Colonic mucosa (tissue), 4 donors: ENCODE measurements at regions not wholly inside any gene's neighbourhood (a gene's known extent, or its start where the extent isn't known, plus 50 kb on each side); places are given as distances from the start of the nearest gene placed in this dataset.
A peak's percentile ranks its signal among the peaks of the same experiment; 100 is the strongest.

Experiments used
- DNase-seq: peaks from one replicate; pipeline ENCODE4 v3.0.0-alpha.2; 2020
- H3K27ac ChIP-seq: fragments of 200-600 bp; one replicate; pipeline ENCODE4 v1.8.0; 2021
- H3K27me3 ChIP-seq: fragments of 200-600 bp; one replicate; pipeline ENCODE4 v1.8.0; 2021
- H3K36me3 ChIP-seq: fragments of 200-600 bp; one replicate; pipeline ENCODE4 v1.8.0; 2021
- H3K4me1 ChIP-seq: fragments of 200-600 bp; one replicate; pipeline ENCODE4 v1.8.0; 2021; ENCODE audit warnings: mild to moderate bottlenecking
- H3K4me3 ChIP-seq: fragments of 200-600 bp; one replicate; pipeline ENCODE4 v1.8.0; 2021
- H3K9ac ChIP-seq, 2 donors: one replicate each; pipeline ENCODE4 v1.7.0; 2013; ENCODE audit warnings: control low read depth in 2 of 2, low read depth in 2 of 2, low read length in 2 of 2
- H3K9me3 ChIP-seq: fragments of 200-600 bp; one replicate; pipeline ENCODE4 v1.8.0; 2021
- intact Hi-C: fragments of 100-400 bp; cut with DNase I; formaldehyde crosslinking; loops from one replicate; pipeline ENCODE4 v1.14.1; 2022
- TF ChIP-seq, protein P1 (sequence below): fragments of 200-600 bp; IDR thresholded peaks from one replicate; pipeline ENCODE4 v1.8.0; 2022; ENCODE audit warnings: antibody characterized with exemption, mild to moderate bottlenecking
- donor health status: healthy.
- donor health status: DM: no; HTN: no; CAD: no.
- donor health status: DM: no; HTN: no; CAD: no.

DNA sequence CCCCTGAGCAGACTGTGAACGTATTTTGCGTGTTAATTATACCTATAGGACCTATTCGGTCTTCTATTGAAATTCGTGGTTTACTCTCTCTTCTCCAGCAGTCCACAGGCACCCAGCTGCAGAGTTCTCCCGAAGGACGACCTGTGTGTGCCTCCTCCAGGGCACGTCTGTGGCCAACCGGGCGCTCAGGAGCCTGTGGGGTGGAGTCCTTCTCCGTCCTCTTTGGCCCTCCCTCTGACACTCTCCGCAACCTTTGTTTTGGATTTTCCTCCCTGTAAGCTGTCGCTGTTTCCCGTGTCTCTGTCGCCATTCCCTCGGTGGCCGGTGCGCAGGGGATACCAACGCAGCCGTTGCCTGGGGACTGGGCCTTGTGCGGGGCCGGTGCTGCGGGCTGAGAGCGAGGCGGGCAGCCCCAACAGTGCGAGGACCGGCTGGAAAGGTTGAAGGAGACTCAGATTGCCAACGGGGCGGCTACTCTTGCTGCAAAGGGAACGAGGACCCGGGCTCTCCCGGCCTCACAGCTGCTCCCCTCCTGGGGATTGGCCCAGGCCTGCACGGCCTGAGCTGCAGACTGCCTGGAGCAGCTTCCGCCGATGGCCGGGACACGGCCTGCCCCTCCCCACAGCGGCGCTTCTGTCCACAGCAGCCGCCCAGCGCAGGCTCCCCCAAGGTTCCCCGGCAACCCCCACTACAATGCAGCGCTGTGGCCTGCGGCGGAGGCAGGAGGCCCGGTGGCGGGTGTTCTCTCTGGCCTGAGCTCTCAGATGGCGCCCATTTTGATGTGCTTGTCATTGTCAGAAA, 221.0 kb downstream of the MTX2 start:
- Histone ChIP-seq H3K4me3 (no peak overlapping the region), H3K27me3 (no peaks in the 10 kb centered on the region), H3K4me1 (no peaks in the 10 kb centered on the region), H3K27ac (peak overlapping the region; percentile 29), H3K9ac (peak overlapping the region in 1 of 2 donors; percentile 45), H3K9me3 (no peaks in the 10 kb centered on the region), H3K36me3 (no peaks in the 10 kb centered on the region)
- intact Hi-C loops = no loop called here
- no peak for DNase-seq
- TF ChIP-seq, protein P1, sequence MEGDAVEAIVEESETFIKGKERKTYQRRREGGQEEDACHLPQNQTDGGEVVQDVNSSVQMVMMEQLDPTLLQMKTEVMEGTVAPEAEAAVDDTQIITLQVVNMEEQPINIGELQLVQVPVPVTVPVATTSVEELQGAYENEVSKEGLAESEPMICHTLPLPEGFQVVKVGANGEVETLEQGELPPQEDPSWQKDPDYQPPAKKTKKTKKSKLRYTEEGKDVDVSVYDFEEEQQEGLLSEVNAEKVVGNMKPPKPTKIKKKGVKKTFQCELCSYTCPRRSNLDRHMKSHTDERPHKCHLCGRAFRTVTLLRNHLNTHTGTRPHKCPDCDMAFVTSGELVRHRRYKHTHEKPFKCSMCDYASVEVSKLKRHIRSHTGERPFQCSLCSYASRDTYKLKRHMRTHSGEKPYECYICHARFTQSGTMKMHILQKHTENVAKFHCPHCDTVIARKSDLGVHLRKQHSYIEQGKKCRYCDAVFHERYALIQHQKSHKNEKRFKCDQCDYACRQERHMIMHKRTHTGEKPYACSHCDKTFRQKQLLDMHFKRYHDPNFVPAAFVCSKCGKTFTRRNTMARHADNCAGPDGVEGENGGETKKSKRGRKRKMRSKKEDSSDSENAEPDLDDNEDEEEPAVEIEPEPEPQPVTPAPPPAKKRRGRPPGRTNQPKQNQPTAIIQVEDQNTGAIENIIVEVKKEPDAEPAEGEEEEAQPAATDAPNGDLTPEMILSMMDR = no peak

DNA sequence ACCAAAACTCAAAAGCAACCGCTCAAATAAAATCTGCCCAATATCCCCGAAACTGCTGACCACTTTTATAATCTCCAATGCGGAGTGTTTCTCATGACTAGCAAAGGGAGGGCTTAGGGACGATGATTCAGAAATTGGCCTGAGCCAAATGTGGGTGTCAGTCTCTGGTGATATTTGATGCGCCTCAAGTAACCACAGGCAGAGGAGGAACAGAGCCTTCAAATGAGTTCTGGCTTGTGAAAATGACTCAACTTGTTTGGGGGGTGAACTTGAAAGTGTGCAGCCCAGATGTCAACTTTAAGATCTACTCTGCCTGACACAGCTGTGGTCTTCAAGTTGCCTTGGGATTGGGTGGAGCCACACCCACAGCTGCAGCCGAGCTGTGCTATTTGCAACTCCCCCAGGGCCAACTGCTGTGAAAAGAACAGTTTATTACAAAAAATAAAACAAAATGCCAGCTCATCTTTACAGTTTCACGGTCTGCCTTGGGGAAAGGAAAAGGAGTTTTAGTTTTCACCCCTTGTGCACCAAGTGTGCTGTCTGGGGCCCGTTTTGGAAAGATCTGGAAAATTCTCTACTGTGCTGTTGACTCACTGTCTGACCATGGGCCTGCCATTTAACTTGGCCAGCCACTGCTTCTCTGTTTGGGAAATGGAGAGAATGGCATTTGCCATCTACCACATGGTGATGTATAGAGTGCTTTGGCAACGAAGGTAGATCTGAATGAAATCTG, 222.1 kb downstream of the MTX2 start:
- H3K36me3 ChIP-seq = no peaks in the 10 kb centered on the region
- H3K9me3 ChIP-seq = no peaks in the 10 kb centered on the region
- intact Hi-C loops = no loop called here
- TF ChIP-seq, protein P1 = no peak
- peak overlapping the region; percentile 29 for H3K27ac ChIP-seq
- H3K9ac ChIP-seq = peak overlapping the region in 1 of 2 donors; percentile 23
- H3K27me3 ChIP-seq = no peaks in the 10 kb centered on the region
- no peaks in the 10 kb centered on the region for H3K4me1 ChIP-seq
- DNase-seq = peak; percentile 33
- no peak overlapping the region for H3K4me3 ChIP-seq

DNA sequence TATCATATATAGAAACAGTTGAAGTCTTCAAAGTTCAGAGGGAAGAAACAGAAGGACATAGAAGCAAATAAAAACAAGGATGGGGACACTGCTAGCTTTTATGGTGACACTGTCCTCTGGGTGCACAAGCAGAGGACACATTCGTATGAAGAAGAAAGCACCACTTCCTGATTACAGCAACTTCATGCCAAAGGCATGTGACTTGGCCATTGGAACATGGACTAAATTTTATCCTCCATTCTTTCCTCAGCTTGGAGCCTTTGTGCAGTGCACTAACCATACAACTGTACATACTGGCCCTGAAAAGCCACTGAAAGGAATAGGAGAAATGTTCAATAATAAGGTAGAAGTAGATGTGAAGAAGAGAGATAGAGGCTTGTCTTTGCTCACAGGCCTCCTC, 223.3 kb downstream of the MTX2 start:
- no peak for DNase-seq
- no peaks in the 10 kb centered on the region for H3K27me3 ChIP-seq
- H3K9ac ChIP-seq = no peak overlapping the region
- H3K27ac ChIP-seq = no peak overlapping the region
- no peaks in the 10 kb centered on the region for H3K9me3 ChIP-seq
- H3K4me3 ChIP-seq = no peak overlapping the region
- intact Hi-C loops = no loop called here
- H3K4me1 ChIP-seq = no peaks in the 10 kb centered on the region
- H3K36me3 ChIP-seq = no peaks in the 10 kb centered on the region
- TF ChIP-seq, protein P1 = no peak

DNA sequence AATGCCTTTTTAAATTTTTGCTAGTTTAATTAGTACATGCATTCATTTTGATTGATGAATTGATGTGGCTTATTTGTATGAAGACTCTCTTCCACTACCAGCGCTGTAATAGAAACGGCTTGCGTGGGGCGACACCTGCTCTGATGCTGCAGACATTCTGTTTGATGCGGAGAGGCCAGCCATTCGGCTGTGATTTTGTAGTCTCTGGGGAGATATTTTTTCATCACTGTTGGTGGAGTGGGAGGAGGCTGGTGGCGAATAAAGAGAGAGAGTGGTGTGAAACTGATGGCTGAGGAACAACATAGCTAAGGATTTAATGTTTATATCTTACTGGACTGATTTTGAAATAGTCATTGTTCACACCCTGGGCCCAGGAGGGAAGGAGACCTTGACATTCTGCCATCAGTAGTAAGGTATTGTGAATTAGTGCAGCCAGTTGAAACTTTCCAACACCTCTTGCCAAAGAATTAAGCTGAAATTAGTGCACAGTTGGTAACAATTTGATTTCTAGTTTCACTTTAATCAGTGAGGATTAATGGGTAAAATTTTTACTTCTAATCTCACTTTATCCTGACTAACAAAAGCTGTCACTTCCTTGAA, 224.1 kb downstream of the MTX2 start:
- no peak overlapping the region for H3K27ac ChIP-seq
- TF ChIP-seq, protein P1 = no peak
- no peaks in the 10 kb centered on the region for H3K27me3 ChIP-seq
- H3K4me3 ChIP-seq = no peak overlapping the region
- no peaks in the 10 kb centered on the region for H3K4me1 ChIP-seq
- no peak for DNase-seq
- intact Hi-C loops = no loop called here
- no peak overlapping the region for H3K9ac ChIP-seq
- H3K36me3 ChIP-seq = no peaks in the 10 kb centered on the region
- H3K9me3 ChIP-seq = no peaks in the 10 kb centered on the region

DNA sequence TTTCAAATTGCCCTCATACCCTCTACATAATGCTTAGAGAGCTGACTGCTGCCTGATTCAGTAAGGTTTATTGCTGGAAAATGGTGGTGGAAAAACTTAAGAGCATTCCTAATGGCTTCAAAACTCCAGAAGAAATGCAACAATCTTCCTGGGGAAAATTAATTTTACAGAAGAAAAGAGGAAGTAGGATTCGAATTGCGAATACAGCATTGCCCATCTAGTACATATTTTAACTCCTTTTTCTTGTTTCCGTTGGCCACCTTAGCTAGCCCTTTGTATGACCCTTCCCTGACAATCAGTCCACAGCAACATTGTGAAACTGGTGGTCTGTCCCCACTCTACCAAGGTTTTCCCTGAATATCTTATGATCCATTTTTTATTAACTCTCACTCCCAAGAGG, 224.7 kb downstream of the MTX2 start:
- Histone ChIP-seq H3K9ac (no peak overlapping the region), H3K4me1 (no peaks in the 10 kb centered on the region), H3K27ac (no peak overlapping the region), H3K9me3 (no peaks in the 10 kb centered on the region), H3K27me3 (no peaks in the 10 kb centered on the region), H3K36me3 (no peaks in the 10 kb centered on the region), H3K4me3 (no peak overlapping the region)
- intact Hi-C loops = no loop called here
- TF ChIP-seq, protein P1 = no peak
- no peak for DNase-seq
